NB4 (cell line): ENCODE measurements at regions not wholly inside any gene's neighbourhood (a gene's known extent, or its start where the extent isn't known, plus 50 kb on each side); places are given as distances from the start of the nearest gene placed in this dataset.

Source experiments
- DNase-seq: peaks from one replicate; pipeline ENCODE4 v3.0.0; 2010; ENCODE audit warnings: low read depth
- H3K4me3 ChIP-seq: one replicate; pipeline ENCODE4 v1.5.1; 2011; ENCODE audit warnings: mild to moderate bottlenecking, low read depth, low read length, moderate library complexity
- MYC ChIP-seq: IDR thresholded peaks from 2 replicates; pipeline ENCODE4 v1.6.1; 2011; ENCODE audit warnings: low read depth, low read length
- POLR2A ChIP-seq: IDR thresholded peaks from 2 replicates; pipeline ENCODE4 v1.6.1; 2011; ENCODE audit warnings: mild to moderate bottlenecking; ENCODE audit not compliant: insufficient read length; ENCODE audit errors: extremely low read depth
- TF ChIP-seq, protein P1 (sequence below): IDR thresholded peaks from one replicate; pipeline ENCODE4 v1.5.1; 2012; ENCODE audit warnings: low read depth, low read length
- TF ChIP-seq, protein P2 (sequence below): IDR thresholded peaks from 2 replicates; pipeline ENCODE4 v1.6.1; 2011; ENCODE audit warnings: low read depth, low read length

DNA sequence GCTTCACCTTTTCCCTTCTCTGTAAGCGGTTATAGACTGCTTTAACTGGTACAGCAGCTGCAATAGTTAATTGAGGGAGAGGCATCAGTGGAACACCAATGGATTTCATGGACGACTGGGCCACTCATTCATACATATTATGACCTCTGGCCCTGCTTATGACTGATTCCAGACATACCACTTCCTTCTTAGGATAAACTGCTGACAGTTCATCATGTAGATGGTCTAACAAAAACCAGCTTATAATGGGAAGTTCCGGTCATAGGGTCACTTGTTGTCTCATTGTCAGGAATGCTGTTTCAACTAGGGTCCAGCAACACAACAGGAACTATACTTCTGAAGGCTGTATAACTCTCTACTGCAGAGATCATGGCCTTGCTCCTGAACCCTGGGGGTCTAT is 265.2 kb upstream of the RASA1 start:
- TF ChIP-seq, protein P1, sequence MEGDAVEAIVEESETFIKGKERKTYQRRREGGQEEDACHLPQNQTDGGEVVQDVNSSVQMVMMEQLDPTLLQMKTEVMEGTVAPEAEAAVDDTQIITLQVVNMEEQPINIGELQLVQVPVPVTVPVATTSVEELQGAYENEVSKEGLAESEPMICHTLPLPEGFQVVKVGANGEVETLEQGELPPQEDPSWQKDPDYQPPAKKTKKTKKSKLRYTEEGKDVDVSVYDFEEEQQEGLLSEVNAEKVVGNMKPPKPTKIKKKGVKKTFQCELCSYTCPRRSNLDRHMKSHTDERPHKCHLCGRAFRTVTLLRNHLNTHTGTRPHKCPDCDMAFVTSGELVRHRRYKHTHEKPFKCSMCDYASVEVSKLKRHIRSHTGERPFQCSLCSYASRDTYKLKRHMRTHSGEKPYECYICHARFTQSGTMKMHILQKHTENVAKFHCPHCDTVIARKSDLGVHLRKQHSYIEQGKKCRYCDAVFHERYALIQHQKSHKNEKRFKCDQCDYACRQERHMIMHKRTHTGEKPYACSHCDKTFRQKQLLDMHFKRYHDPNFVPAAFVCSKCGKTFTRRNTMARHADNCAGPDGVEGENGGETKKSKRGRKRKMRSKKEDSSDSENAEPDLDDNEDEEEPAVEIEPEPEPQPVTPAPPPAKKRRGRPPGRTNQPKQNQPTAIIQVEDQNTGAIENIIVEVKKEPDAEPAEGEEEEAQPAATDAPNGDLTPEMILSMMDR, result no peak
- TF ChIP-seq MYC (no peak), POLR2A (no peak)
- TF ChIP-seq, protein P2, sequence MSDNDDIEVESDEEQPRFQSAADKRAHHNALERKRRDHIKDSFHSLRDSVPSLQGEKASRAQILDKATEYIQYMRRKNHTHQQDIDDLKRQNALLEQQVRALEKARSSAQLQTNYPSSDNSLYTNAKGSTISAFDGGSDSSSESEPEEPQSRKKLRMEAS, result no peak
- H3K4me3 ChIP-seq, result no peak overlapping the region
- DNase-seq, result no peak

DNA sequence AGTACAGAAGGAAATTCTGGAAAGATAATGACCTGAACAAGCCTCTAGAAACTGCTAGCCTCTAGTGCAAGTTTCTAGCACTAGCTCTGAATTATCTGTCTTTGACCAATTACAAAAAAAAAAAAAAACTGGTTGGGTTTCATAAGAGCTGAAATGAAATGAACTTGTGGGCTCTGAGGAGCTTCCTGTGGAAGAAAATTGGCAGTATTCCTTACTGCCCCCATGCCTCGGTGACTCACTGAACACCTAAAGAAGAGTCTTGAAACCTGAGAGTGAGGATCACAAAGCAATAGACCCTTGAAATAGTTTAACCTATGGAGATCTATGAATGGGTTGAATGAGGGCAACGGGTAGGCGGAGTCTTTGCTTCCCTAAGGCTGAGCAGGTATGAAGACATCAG is 263.6 kb upstream of the RASA1 start:
- TF ChIP-seq, protein P2, result no peak
- TF ChIP-seq POLR2A, result no peak
- no peak for TF ChIP-seq MYC
- TF ChIP-seq, protein P1, result no peak
- DNase-seq, result no peak
- no peak overlapping the region for H3K4me3 ChIP-seq

- no peak for DNase-seq
- no peak overlapping the region for H3K4me3 ChIP-seq
- no peak for TF ChIP-seq POLR2A
- no peak for TF ChIP-seq MYC
- TF ChIP-seq, protein P2, result no peak
- TF ChIP-seq, protein P1, result no peak
Measured at GRCh38 chr5:87007737-87008136, 259.9 kb upstream of the RASA1 start.

DNA sequence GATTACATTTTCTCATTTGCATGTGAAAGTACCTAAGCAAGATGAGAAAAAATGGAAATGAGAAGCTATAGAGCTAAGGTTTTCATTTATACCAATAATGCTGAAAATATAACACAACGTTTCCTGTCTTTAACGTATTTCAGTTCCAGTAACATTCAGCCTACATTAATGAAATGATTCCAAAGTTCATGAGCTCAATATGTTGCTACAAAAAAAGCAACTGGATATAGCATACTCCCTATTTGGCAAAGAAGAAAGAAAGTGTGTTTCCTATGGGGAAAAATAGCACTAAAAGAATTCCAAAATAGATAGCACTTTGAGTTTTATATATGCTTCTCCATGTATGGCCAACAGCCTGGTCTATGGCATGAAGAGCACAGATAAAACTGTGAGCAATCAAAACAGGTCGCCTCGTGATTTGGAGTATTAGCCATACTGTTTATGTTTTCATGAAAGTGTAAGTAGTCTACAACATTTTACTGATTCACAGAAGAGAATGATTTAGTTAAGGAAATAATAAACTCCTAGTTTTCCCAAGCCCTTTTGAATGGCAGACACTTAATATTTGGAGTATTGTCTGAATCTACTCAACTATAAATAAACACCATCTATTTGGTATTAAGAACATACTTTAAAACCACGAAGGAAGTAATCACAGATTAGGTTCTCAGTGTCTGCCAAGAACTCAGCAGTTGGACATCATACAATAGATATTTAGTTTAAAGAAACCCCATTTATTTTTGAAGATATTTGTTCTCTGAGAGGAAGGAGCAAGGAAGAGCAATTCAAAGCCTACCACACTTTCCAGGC is 258.7 kb upstream of the RASA1 start:
- DNase-seq, result no peak
- TF ChIP-seq MYC, result no peak
- TF ChIP-seq, protein P1, result no peak
- TF ChIP-seq, protein P2, result no peak
- no peak for TF ChIP-seq POLR2A
- no peak overlapping the region for H3K4me3 ChIP-seq

DNA sequence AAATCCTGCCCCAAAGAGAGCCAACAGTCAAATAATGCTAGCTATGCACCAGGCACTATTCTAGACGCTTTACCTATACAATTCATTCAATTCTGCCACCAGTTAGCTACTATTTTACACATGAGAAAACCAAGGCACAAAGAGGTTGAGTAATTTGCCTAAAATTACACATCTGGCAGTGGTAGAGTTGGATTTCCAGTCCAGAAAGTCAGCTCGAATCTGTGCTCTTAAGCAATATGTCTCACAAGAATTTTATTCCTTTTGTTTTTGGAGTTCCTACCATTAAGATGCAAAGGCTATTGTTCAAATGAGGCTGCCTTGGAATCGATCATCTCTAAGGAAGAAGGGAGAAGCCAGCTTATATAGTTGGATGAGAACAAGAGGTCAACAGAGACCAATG is 256.9 kb upstream of the RASA1 start:
- TF ChIP-seq MYC (no peak), POLR2A (no peak)
- TF ChIP-seq, protein P1, result no peak
- TF ChIP-seq, protein P2, result no peak
- DNase-seq, result no peak
- H3K4me3 ChIP-seq, result no peak overlapping the region
